Fibroblast of lung (primary cell): ENCODE measurements at regions not wholly inside any gene's neighbourhood (a gene's known extent, or its start where the extent isn't known, plus 50 kb on each side); places are given as distances from the start of the nearest gene placed in this dataset.

Source experiments
- DNase-seq, 2 donors: peaks; one replicate each; pipeline versions ENCODE4 v3.0.0 to v3.0.0-alpha.2; 2010; ENCODE audit warnings: low read depth in 2 of 2
- H2AFZ ChIP-seq: 2 replicates; pipeline ENCODE4 v1.5.1; 2012; ENCODE audit warnings: low read length, control low read depth, inconsistent platforms
- H3K27ac ChIP-seq: 2 replicates; pipeline ENCODE4 v1.5.1; 2011; ENCODE audit warnings: low read length, control low read depth; ENCODE audit not compliant: insufficient read depth
- H3K27me3 ChIP-seq: 2 replicates; pipeline ENCODE4 v1.5.1; 2011; ENCODE audit warnings: mild to moderate bottlenecking, low read length; ENCODE audit not compliant: control insufficient read depth, insufficient read depth
- H3K36me3 ChIP-seq: 2 replicates; pipeline ENCODE4 v1.5.1; 2011; ENCODE audit warnings: low read length; ENCODE audit not compliant: control insufficient read depth, insufficient read depth
- H3K4me1 ChIP-seq: 2 replicates; pipeline ENCODE4 v1.5.1; 2011; ENCODE audit warnings: low read length; ENCODE audit not compliant: control insufficient read depth, insufficient read depth; ENCODE audit errors: extremely low read depth
- H3K4me2 ChIP-seq: 2 replicates; pipeline ENCODE4 v1.5.1; 2011; ENCODE audit warnings: low read length, control low read depth; ENCODE audit not compliant: insufficient read depth; ENCODE audit errors: extremely low read depth
- H3K4me3 ChIP-seq, 4 experiments: fragments of 200-600 bp in 1 of 4; sonication (generic) in 1 of 4; replicated peaks in 1 of 4; 2 replicates each; pipeline ENCODE4 v1.5.1; 2011 to 2016; ENCODE audit warnings: low read length in 4 of 4, low read depth in 3 of 4, mild to moderate bottlenecking in 3 of 4, control low read depth in 2 of 4, inconsistent platforms in 1 of 4, mixed read lengths in 1 of 4; ENCODE audit not compliant: insufficient read depth in 1 of 4; ENCODE audit errors: control extremely low read depth in 1 of 4
- H3K79me2 ChIP-seq: 2 replicates; pipeline ENCODE4 v1.5.1; 2012; ENCODE audit warnings: mild to moderate bottlenecking, low read length, inconsistent platforms; ENCODE audit not compliant: control insufficient read depth, insufficient read depth
- H3K9ac ChIP-seq: 2 replicates; pipeline ENCODE4 v1.5.1; 2011; ENCODE audit warnings: mild to moderate bottlenecking, low read length, control low read depth; ENCODE audit not compliant: insufficient read depth
- H3K9me3 ChIP-seq: 2 replicates; pipeline ENCODE4 v1.5.1; 2012; ENCODE audit warnings: low read depth, low read length; ENCODE audit not compliant: control insufficient read depth, insufficient read depth
- H4K20me1 ChIP-seq: 2 replicates; pipeline ENCODE4 v1.5.1; 2011; ENCODE audit warnings: low read length; ENCODE audit not compliant: control insufficient read depth, insufficient read depth; ENCODE audit errors: extremely low read depth
- CTCF ChIP-seq, 2 donors: IDR thresholded peaks in 1 of 2; conservative IDR thresholded peaks in 1 of 2; 1 replicate in 1 of 2; 2 replicates in 1 of 2; pipeline ENCODE4 v1.5.1; 2011 to 2012; ENCODE audit warnings: low read length in 2 of 2, control low read depth in 1 of 2, inconsistent platforms in 1 of 2, low read depth in 1 of 2, mild to moderate bottlenecking in 1 of 2
- EZH2 ChIP-seq: IDR thresholded peaks from 2 replicates; pipeline ENCODE4 v1.5.1; 2012; ENCODE audit warnings: low read length, control low read depth, mild to moderate bottlenecking; ENCODE audit errors: missing control alignments

- Histone ChIP-seq H3K36me3 (no peaks in the 10 kb centered on the region), H3K9me3 (no peaks in the 10 kb centered on the region), H3K4me1 (no peaks in the 10 kb centered on the region), H2AFZ (no peak overlapping the region), H3K9ac (no peak overlapping the region), H3K79me2 (no peaks in the 10 kb centered on the region), H3K4me2 (no peak overlapping the region), H3K27me3 (no peaks in the 10 kb centered on the region), H4K20me1 (no peaks in the 10 kb centered on the region), H3K4me3 (no peak overlapping the region), H3K27ac (no peak overlapping the region)
- DNase-seq = no peak
- TF ChIP-seq CTCF (conservative IDR thresholded peaks at IDR 0.05 in 1 of 2, IDR thresholded peaks at IDR 0.05 in 1 of 2; ENCODE audit: low read depth in 1 of 2, low read length in 2 of 2) (no peak), EZH2 (no peak)
Measured at GRCh38 chr5:63823583-63823982, 138.7 kb downstream of the HTR1A start.

- Histone ChIP-seq H3K4me1 (no peaks in the 10 kb centered on the region), H3K36me3 (no peaks in the 10 kb centered on the region), H4K20me1 (no peaks in the 10 kb centered on the region), H3K79me2 (no peaks in the 10 kb centered on the region), H3K9me3 (no peaks in the 10 kb centered on the region), H3K27me3 (no peaks in the 10 kb centered on the region), H3K4me3 (no peak overlapping the region), H3K27ac (no peak overlapping the region), H2AFZ (no peak overlapping the region), H3K4me2 (no peak overlapping the region), H3K9ac (no peak overlapping the region)
- no peak for DNase-seq
- TF ChIP-seq CTCF (conservative IDR thresholded peaks at IDR 0.05 in 1 of 2, IDR thresholded peaks at IDR 0.05 in 1 of 2; ENCODE audit: low read depth in 1 of 2, low read length in 2 of 2) (no peak), EZH2 (no peak)
Measured at GRCh38 chr5:63822614-63823013, 139.6 kb downstream of the HTR1A start.

GRCh38 chr5:63820577-63820976 is 141.7 kb downstream of the HTR1A start:
- TF ChIP-seq CTCF (conservative IDR thresholded peaks at IDR 0.05 in 1 of 2, IDR thresholded peaks at IDR 0.05 in 1 of 2; ENCODE audit: low read depth in 1 of 2, low read length in 2 of 2) (no peak), EZH2 (no peak)
- H3K36me3 ChIP-seq = no peaks in the 10 kb centered on the region
- no peaks in the 10 kb centered on the region for H3K79me2 ChIP-seq

More at GRCh38 chr5:63820577-63820976, 141.7 kb downstream of the HTR1A start:
- no peaks in the 10 kb centered on the region for H3K9me3 ChIP-seq
- H3K9ac ChIP-seq = no peak overlapping the region
- H3K4me2 ChIP-seq = no peak overlapping the region
- H3K4me3 ChIP-seq = no peak overlapping the region
- H3K4me1 ChIP-seq = no peaks in the 10 kb centered on the region
- no peak for DNase-seq
- H3K27me3 ChIP-seq = no peaks in the 10 kb centered on the region
- no peaks in the 10 kb centered on the region for H4K20me1 ChIP-seq
- no peak overlapping the region for H3K27ac ChIP-seq
- no peak overlapping the region for H2AFZ ChIP-seq
